ENCODE measurements at regions not wholly inside any gene's neighbourhood (a gene's known extent, or its start where the extent isn't known, plus 50 kb on each side); places are given as distances from the start of the nearest gene placed in this dataset.

DNA sequence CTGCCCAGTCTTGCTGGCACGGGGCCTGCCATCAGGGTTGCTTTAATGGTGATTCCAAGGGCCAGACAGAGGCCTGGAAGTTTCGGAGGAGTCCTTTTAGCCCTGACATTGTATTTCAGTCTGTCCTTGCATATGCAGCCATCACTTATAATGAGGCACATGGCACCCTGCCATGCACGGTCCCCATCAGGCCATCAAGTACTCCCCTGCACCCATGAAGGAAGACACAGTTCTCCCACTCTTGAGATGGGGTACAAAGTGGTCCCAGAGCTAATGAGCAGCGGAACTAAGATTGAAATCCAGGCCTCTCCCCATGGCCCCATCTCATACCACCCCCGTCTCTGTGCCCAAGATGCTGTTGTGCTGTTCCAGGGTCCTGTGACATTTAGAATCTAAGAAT, 596.6 kb downstream of the PTPRU start:
- Mint-ChIP-seq H3K27me3 (ENCODE audit: low read depth) (peaks cover 28% of the 10 kb centered on the region), H3K9me3 (no peaks in the 10 kb centered on the region), H3K4me1 (no peaks in the 10 kb centered on the region), H3K4me3 (no peak overlapping the region), H3K36me3 (ENCODE audit: low read depth) (no peaks in the 10 kb centered on the region), H3K27ac (no peak overlapping the region)
- TF ChIP-seq, protein P1, sequence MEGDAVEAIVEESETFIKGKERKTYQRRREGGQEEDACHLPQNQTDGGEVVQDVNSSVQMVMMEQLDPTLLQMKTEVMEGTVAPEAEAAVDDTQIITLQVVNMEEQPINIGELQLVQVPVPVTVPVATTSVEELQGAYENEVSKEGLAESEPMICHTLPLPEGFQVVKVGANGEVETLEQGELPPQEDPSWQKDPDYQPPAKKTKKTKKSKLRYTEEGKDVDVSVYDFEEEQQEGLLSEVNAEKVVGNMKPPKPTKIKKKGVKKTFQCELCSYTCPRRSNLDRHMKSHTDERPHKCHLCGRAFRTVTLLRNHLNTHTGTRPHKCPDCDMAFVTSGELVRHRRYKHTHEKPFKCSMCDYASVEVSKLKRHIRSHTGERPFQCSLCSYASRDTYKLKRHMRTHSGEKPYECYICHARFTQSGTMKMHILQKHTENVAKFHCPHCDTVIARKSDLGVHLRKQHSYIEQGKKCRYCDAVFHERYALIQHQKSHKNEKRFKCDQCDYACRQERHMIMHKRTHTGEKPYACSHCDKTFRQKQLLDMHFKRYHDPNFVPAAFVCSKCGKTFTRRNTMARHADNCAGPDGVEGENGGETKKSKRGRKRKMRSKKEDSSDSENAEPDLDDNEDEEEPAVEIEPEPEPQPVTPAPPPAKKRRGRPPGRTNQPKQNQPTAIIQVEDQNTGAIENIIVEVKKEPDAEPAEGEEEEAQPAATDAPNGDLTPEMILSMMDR (IDR thresholded peaks at IDR 0.05; ENCODE audit: unreplicated experiment in 3 of 3), result no peak

DNA sequence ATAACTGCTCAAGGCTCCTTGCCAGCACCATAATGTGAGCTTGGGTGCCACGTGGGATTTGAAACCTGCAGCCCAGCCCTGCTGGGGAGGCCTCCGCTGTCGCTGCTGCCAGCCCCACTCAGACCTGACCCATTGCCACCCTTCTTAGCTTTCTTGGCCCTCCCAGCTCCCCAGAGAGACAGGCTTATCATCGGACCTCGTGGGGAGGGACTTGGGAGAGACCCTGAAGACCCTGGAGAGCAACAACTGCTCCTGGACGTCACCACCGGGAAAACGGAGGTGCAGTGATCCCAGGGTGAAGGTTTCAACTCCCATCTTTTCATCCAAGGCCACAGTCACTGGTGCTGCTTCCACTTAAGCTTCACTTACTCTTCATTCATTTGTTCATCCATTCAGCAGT, 596.1 kb downstream of the PTPRU start:
- Mint-ChIP-seq H3K4me3 (no peak overlapping the region), H3K27me3 (ENCODE audit: low read depth) (peaks cover 26% of the 10 kb centered on the region), H3K27ac (no peak overlapping the region), H3K9me3 (no peaks in the 10 kb centered on the region), H3K36me3 (ENCODE audit: low read depth) (no peaks in the 10 kb centered on the region), H3K4me1 (no peaks in the 10 kb centered on the region)
- TF ChIP-seq, protein P1 (IDR thresholded peaks at IDR 0.05; ENCODE audit: unreplicated experiment in 3 of 3), result no peak

DNA sequence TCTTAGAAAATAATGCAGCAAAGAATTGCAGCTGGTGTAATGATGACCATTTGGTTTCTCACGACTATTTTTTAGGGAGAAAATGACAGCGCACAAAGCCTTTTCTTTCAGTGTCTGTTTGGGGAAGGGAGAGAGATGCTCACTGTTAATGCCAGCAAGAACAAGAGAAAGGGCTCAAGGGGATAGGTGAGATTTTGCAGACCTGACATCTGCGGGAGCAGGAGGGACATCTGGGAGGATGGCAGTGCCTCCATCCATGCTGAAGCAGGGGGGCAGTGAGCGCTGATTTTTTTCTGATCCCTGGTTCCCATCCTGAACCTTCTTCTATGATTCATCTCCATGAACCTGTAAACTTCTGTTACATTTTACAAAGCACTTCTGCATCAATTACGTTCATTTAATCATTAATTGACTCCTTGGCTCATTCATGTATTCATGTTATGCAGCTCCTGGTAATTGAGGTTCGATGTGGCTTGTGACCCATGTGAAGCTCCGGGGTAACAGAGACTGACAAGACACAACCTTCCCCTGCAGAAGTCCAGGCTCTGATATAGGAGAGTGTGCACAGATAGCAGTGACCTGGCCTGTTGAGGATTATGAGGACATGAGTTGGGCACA, 595.3 kb downstream of the PTPRU start:
- Mint-ChIP-seq H3K4me3 (no peak overlapping the region), H3K9me3 (no peaks in the 10 kb centered on the region), H3K4me1 (no peaks in the 10 kb centered on the region), H3K36me3 (ENCODE audit: low read depth) (no peaks in the 10 kb centered on the region), H3K27me3 (ENCODE audit: low read depth) (peaks cover 19% of the 10 kb centered on the region), H3K27ac (no peak overlapping the region)
- TF ChIP-seq, protein P1 (IDR thresholded peaks at IDR 0.05; ENCODE audit: unreplicated experiment in 3 of 3), result no peak

DNA sequence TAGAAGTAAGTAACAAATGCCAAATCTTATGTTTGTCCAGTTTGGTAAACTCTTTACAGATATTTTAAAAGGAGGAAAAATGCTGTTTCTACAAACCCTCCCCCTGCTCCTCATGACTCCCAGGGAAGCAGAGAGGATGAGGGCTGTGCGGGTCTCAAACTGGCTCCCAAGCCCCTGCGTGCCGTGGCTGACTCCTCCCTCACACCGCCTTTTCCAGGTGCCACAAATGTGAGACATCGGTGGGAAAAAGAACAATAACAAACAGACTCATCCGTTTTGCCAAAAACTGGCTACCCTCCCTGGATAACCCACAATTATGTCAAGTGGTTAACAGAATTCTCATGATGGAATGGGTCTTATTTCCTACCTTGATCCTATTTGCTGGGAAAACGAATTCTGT, 594.6 kb downstream of the PTPRU start:
- TF ChIP-seq, protein P1 (IDR thresholded peaks at IDR 0.05; ENCODE audit: unreplicated experiment in 3 of 3), result no peak
- H3K27ac Mint-ChIP-seq, result no peak overlapping the region
- no peaks in the 10 kb centered on the region for H3K9me3 Mint-ChIP-seq
- no peaks in the 10 kb centered on the region for H3K36me3 Mint-ChIP-seq (ENCODE audit: low read depth)
- no peaks in the 10 kb centered on the region for H3K4me1 Mint-ChIP-seq
- no peak overlapping the region for H3K4me3 Mint-ChIP-seq
- peaks cover 19% of the 10 kb centered on the region for H3K27me3 Mint-ChIP-seq (ENCODE audit: low read depth)

DNA sequence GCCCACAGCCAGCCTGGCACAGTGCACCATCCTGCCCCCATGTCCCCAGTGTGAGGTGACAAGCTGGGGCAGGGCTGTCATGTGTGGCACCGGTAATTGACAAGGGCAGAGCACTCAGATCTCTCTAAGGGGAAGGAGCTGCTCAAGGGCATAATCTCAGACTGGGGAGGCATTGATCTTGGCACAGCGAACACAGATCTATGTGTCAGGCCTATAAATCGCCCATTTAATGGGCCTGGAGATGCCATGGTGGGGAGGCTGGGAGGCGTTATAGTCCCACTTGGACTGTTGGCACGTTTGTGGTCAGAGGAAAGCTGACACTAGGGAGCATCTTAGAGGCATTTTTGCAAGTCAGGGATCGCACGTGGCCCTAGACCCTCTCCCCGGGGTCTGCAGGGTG, 594.1 kb downstream of the PTPRU start:
- TF ChIP-seq, protein P1 (IDR thresholded peaks at IDR 0.05; ENCODE audit: unreplicated experiment in 3 of 3), result no peak
- H3K36me3 Mint-ChIP-seq (ENCODE audit: low read depth), result no peaks in the 10 kb centered on the region

More for the DNA sequence above, 594.1 kb downstream of the PTPRU start:
- no peaks in the 10 kb centered on the region for H3K4me1 Mint-ChIP-seq
- H3K9me3 Mint-ChIP-seq, result no peaks in the 10 kb centered on the region
- H3K4me3 Mint-ChIP-seq, result no peak overlapping the region
- H3K27me3 Mint-ChIP-seq (ENCODE audit: low read depth), result peaks cover 19% of the 10 kb centered on the region
- H3K27ac Mint-ChIP-seq, result no peak overlapping the region
